ENCODE measurements at regions not wholly inside any gene's neighbourhood (a gene's known extent, or its start where the extent isn't known, plus 50 kb on each side); places are given as distances from the start of the nearest gene placed in this dataset.

- TF ChIP-seq, protein P1, sequence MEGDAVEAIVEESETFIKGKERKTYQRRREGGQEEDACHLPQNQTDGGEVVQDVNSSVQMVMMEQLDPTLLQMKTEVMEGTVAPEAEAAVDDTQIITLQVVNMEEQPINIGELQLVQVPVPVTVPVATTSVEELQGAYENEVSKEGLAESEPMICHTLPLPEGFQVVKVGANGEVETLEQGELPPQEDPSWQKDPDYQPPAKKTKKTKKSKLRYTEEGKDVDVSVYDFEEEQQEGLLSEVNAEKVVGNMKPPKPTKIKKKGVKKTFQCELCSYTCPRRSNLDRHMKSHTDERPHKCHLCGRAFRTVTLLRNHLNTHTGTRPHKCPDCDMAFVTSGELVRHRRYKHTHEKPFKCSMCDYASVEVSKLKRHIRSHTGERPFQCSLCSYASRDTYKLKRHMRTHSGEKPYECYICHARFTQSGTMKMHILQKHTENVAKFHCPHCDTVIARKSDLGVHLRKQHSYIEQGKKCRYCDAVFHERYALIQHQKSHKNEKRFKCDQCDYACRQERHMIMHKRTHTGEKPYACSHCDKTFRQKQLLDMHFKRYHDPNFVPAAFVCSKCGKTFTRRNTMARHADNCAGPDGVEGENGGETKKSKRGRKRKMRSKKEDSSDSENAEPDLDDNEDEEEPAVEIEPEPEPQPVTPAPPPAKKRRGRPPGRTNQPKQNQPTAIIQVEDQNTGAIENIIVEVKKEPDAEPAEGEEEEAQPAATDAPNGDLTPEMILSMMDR (IDR thresholded peaks at IDR 0.05): no peak
- no peak for TF ChIP-seq POLR2A (IDR thresholded peaks at IDR 0.05)
Observed at GRCh38 chr5:162299793-162300192, 232.2 kb downstream of the GABRG2 start.

All from adrenal gland (tissue), 5 donors.